IMR-90 (cell line): ENCODE measurements at regions not wholly inside any gene's neighbourhood (a gene's known extent, or its start where the extent isn't known, plus 50 kb on each side); places are given as distances from the start of the nearest gene placed in this dataset.
A peak's percentile ranks its signal among the peaks of the same experiment; 100 is the strongest.

Experiments used
- ATAC-seq: fragments of 200-7000 bp; cut with Tn5 transposase; 2 replicates; pipeline ENCODE4 v1.9.1; 2020; ENCODE audit warnings: low read depth, mild to moderate bottlenecking, moderate library complexity
- BruUV-seq: library from RNA; stranded (reverse); fragments of 400-500 nt; replicated peaks from 2 replicates; lab custom pipeline; 2021; lab: Mats Ljungman, UMichigan
- CTCF ChIA-PET: fragments of 300-600 bp; formaldehyde crosslinking; extraction: SDS; loops from one replicate; lab custom pipeline; 2021; ENCODE audit warnings: antibody characterized with exemption; lab: Yijun Ruan, JAX
- POLR2A ChIA-PET: fragments of 300-600 bp; sonication (Branson Sonifier 250); formaldehyde crosslinking; loops from one replicate; lab custom pipeline; 2022; ENCODE audit warnings: antibody characterized with exemption; ENCODE audit not compliant: unreplicated experiment; lab: Charles Lee
- DNase-seq: peaks from one replicate; pipeline ENCODE4 v3.0.0; 2013
- H2AFZ ChIP-seq: replicated peaks from 2 replicates; pipeline ENCODE3; 2013; ENCODE audit warnings: low read length, mild to moderate bottlenecking; ENCODE audit not compliant: poor library complexity
- H2AK5ac ChIP-seq: 2 replicates; pipeline ENCODE4 v1.6.1; 2013; ENCODE audit warnings: low read depth, low read length, inconsistent platforms
- H2AK9ac ChIP-seq: replicated peaks from 2 replicates; pipeline ENCODE3; 2013; ENCODE audit warnings: mild to moderate bottlenecking, low read depth, low read length, moderate library complexity; ENCODE audit not compliant: poor library complexity
- H2BK120ac ChIP-seq: 2 replicates; pipeline ENCODE4 v1.6.1; 2013; ENCODE audit warnings: low read depth, low read length, inconsistent platforms
- H2BK15ac ChIP-seq: 3 replicates; pipeline ENCODE4 v1.6.1; 2013; ENCODE audit warnings: low read depth, low read length, inconsistent platforms
- H2BK20ac ChIP-seq: 2 replicates; pipeline ENCODE4 v1.6.1; 2013; ENCODE audit warnings: low read depth, mild to moderate bottlenecking, inconsistent platforms, low read length, moderate library complexity
- H2BK5ac ChIP-seq: 2 replicates; pipeline ENCODE4 v1.6.1; 2013; ENCODE audit warnings: mild to moderate bottlenecking, low read depth, low read length, inconsistent platforms; ENCODE audit not compliant: poor library complexity, severe bottlenecking
- H3K14ac ChIP-seq: replicated peaks from 2 replicates; pipeline ENCODE4 v1.6.1; 2013; ENCODE audit warnings: low read depth, low read length, inconsistent platforms
- H3K18ac ChIP-seq: 2 replicates; pipeline ENCODE4 v1.6.1; 2013; ENCODE audit warnings: low read depth, low read length, control low read depth
- H3K23ac ChIP-seq: 2 replicates; pipeline ENCODE4 v1.6.1; 2013; ENCODE audit warnings: low read depth, low read length, inconsistent platforms
- H3K27ac ChIP-seq: 2 replicates; pipeline ENCODE4 v1.5.1; 2013; ENCODE audit warnings: mild to moderate bottlenecking, control low read depth, low read length; ENCODE audit not compliant: insufficient read depth
- H3K27me3 ChIP-seq: 2 replicates; pipeline ENCODE4 v1.6.1; 2013; ENCODE audit warnings: low read length; ENCODE audit not compliant: control insufficient read depth, insufficient read depth
- H3K36me3 ChIP-seq: 2 replicates; pipeline ENCODE4 v1.6.1; 2013; ENCODE audit warnings: low read length, mixed read lengths; ENCODE audit not compliant: control insufficient read depth, insufficient read depth
- H3K4ac ChIP-seq: 2 replicates; pipeline ENCODE4 v1.6.1; 2013; ENCODE audit warnings: low read depth, low read length, inconsistent platforms
- H3K4me1 ChIP-seq: 2 replicates; pipeline ENCODE4 v1.6.1; 2013; ENCODE audit warnings: low read length, mixed read lengths; ENCODE audit not compliant: control insufficient read depth, insufficient read depth
- H3K4me2 ChIP-seq: 2 replicates; pipeline ENCODE4 v1.6.1; 2013; ENCODE audit warnings: low read depth, mild to moderate bottlenecking, control low read depth, low read length, moderate library complexity
- H3K4me3 ChIP-seq: 2 replicates; pipeline ENCODE4 v1.5.1; 2013; ENCODE audit warnings: low read depth, mild to moderate bottlenecking, control low read depth, low read length, moderate library complexity; ENCODE audit not compliant: insufficient read depth
- H3K56ac ChIP-seq: 2 replicates; pipeline ENCODE4 v1.6.1; 2013; ENCODE audit warnings: low read length, inconsistent platforms; ENCODE audit not compliant: insufficient read depth; ENCODE audit errors: extremely low read depth
- H3K79me1 ChIP-seq, 2 experiments: 2 replicates each; pipeline ENCODE4 v1.6.1; 2013; ENCODE audit warnings: low read length in 2 of 2, inconsistent platforms in 1 of 2, low read depth in 1 of 2
- H3K9ac ChIP-seq: 2 replicates; pipeline ENCODE4 v1.6.1; 2013; ENCODE audit warnings: low read depth, low read length, control low read depth
- H3K9me1 ChIP-seq: 2 replicates; pipeline ENCODE4 v1.6.1; 2013; ENCODE audit warnings: low read length, inconsistent platforms; ENCODE audit not compliant: insufficient read depth
- H3K9me3 ChIP-seq: 2 replicates; pipeline ENCODE4 v1.6.1; 2013; ENCODE audit warnings: low read length; ENCODE audit not compliant: control insufficient read depth, insufficient read depth
- H4K20me1 ChIP-seq: 2 replicates; pipeline ENCODE4 v1.6.1; 2013; ENCODE audit warnings: low read length, inconsistent platforms; ENCODE audit not compliant: insufficient read depth
- H4K5ac ChIP-seq: 2 replicates; pipeline ENCODE4 v1.6.1; 2013; ENCODE audit warnings: mild to moderate bottlenecking, low read depth, low read length, control low read depth
- H4K8ac ChIP-seq, 2 experiments: 2 replicates each; pipeline ENCODE4 v1.6.1; 2013; ENCODE audit warnings: low read depth in 2 of 2, low read length in 2 of 2, control low read depth in 1 of 2, inconsistent platforms in 1 of 2
- H4K91ac ChIP-seq: 2 replicates; pipeline ENCODE4 v1.6.1; 2013; ENCODE audit warnings: low read depth, low read length, inconsistent platforms; ENCODE audit not compliant: insufficient read depth
- CTCF ChIP-seq: conservative IDR thresholded peaks from 2 replicates; pipeline ENCODE4 v1.5.1; 2012; ENCODE audit warnings: mild to moderate bottlenecking, low read depth, low read length, improper control_type of control experiment
- ELK1 ChIP-seq: fragments of 150-350 bp; IDR thresholded peaks from 2 replicates; pipeline ENCODE4 v1.6.1; 2016; ENCODE audit warnings: low read depth, mild to moderate bottlenecking, low read length, moderate library complexity, borderline replicate concordance
- MAZ ChIP-seq: IDR thresholded peaks from 2 replicates; pipeline ENCODE4 v1.6.1; 2012; ENCODE audit warnings: low read depth, mild to moderate bottlenecking, low read length, improper control_type of control experiment, moderate library complexity, borderline replicate concordance
- RAD21 ChIP-seq: IDR thresholded peaks from 2 replicates; pipeline ENCODE4 v1.6.1; 2012; ENCODE audit warnings: low read length, improper control_type of control experiment
- WGBS, 2 experiments: methylation state at CpG; one replicate each; pipeline versions ENCODE4 v1.1.5 to v1.1.7; 2013; ENCODE audit warnings: missing lambda C conversion rate in 2 of 2; ENCODE audit not compliant: insufficient read length in 1 of 2; ENCODE audit errors: extremely low coverage in 2 of 2; 5-methylcytosine and 5-hydroxymethylcytosine counted together
- dilution Hi-C: fragments of 300-500 bp; cut with HindIII; formaldehyde crosslinking; loops from one replicate; pipeline ENCODE4 v1.14.3; 2018; ENCODE audit warnings: low sequenced_read_pairs; ENCODE audit not compliant: unreplicated experiment
- in situ Hi-C: fragments of 300-500 bp; cut with MboI; formaldehyde crosslinking; loops from 3 replicates; pipeline ENCODE4 v1.14.3; 2019; ENCODE audit warnings: low sequenced_read_pairs, inconsistent platforms, mixed read lengths
- intact Hi-C: fragments of 100-400 bp; cut with micrococcal nuclease; formaldehyde crosslinking; loops from 2 replicates; pipeline ENCODE4 v1.10.0; 2022

DNA sequence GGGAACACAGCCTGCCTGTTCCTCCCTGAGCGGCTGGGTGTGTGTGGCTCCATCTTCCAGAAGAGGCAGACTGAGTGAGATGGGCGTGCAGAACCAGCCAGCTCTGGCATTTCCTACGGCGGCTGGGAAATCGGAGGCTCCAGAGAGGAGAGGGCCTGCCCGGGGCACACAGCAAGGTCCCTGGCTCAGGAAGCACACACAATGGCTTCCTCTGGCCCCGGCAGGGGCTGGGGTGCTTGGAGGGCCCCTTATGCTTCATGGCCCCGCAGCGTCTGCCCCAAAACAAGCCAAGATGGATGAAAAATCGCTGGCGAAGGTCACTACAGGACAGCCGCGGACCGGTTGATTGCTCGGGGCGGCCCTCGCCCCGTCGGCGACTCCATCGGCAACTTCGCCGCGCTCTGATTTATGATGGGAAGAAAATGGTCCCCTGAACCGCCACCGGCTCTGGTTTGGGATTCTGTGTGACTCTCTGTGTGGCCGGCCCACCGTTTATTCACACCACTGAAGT, 191.5 kb upstream of the C14orf180 start (continued):
- TF ChIP-seq CTCF: no peak

- CTCF ChIA-PET: no interaction called here
These were observed 190.8 kb upstream of the C14orf180 start for GRCh38 chr14:104388541-104389325.

More at GRCh38 chr14:104388541-104389325, 190.8 kb upstream of the C14orf180 start:
- in situ Hi-C loops: no loop called here
- 80% methylated on average over 14 of the region's 28 CpGs; no CpG with 5 or more reads in 1 of the 2 experiments for WGBS, 2 experiments
- dilution Hi-C loops: no loop called here
- Histone ChIP-seq H3K27ac (no peak overlapping the region), H2BK20ac (no peak overlapping the region), H4K8ac (no peak overlapping the region), H3K4me3 (no peak overlapping the region), H3K9ac (no peak overlapping the region), H3K9me1 (no peaks in the 10 kb centered on the region), H3K9me3 (peaks cover 34% of the 10 kb centered on the region), H2BK15ac (no peak overlapping the region), H2BK120ac (no peak overlapping the region), H3K4ac (no peak overlapping the region), H3K79me1 (no peaks in the 10 kb centered on the region), H4K91ac (no peak overlapping the region), H4K5ac (no peak overlapping the region), H2AK9ac (no peak overlapping the region), H3K4me2 (no peak overlapping the region), H2BK5ac (no peak overlapping the region), H2AK5ac (no peak overlapping the region), H3K18ac (no peak overlapping the region), H3K27me3 (no peaks in the 10 kb centered on the region), H3K36me3 (no peaks in the 10 kb centered on the region), H3K4me1 (no peaks in the 10 kb centered on the region), H3K23ac (no peak overlapping the region), H4K20me1 (no peaks in the 10 kb centered on the region), H3K14ac (no peak overlapping the region), H2AFZ (peak overlapping the region; percentile 11), H3K56ac (no peak overlapping the region)
- intact Hi-C loops: no loop called here
- POLR2A ChIA-PET: no interaction called here
- no peak for DNase-seq
- BruUV-seq: no TSS peak
- TF ChIP-seq MAZ (no peak), RAD21 (no peak), ELK1 (no peak)
- no peak for ATAC-seq
